HepG2 (cell line): ENCODE measurements at regions not wholly inside any gene's neighbourhood (a gene's known extent, or its start where the extent isn't known, plus 50 kb on each side); places are given as distances from the start of the nearest gene placed in this dataset.

ENCODE experiments used
- ATAD3A ChIP-seq: sonication (generic); formaldehyde crosslinking; IDR thresholded peaks from 2 replicates; pipeline ENCODE4 v1.4.0; 2020; ENCODE audit warnings: missing genetic modification reagents
- EP300 ChIP-seq, 3 experiments: sonication (generic) in 1 of 3; formaldehyde crosslinking in 1 of 3; IDR thresholded peaks; 2 replicates each; pipeline versions ENCODE4 v1.5.1 to v1.6.1; 2011 to 2020; ENCODE audit warnings: low read depth in 2 of 3, low read length in 2 of 3, borderline replicate concordance in 1 of 3, improper control_type of control experiment in 1 of 3, mild to moderate bottlenecking in 1 of 3, missing genetic modification reagents in 1 of 3, moderate library complexity in 1 of 3
- FOSL1 ChIP-seq: sonication (generic); formaldehyde crosslinking; IDR thresholded peaks from 2 replicates; pipeline ENCODE4 v1.9.0; 2021; ENCODE audit warnings: missing genetic modification reagents, borderline replicate concordance
- FOXA3 ChIP-seq: IDR thresholded peaks from 2 replicates; pipeline ENCODE4 v1.6.1; 2016; ENCODE audit warnings: missing genetic modification reagents, missing compliant biosample characterization
- FOXJ3 ChIP-seq: sonication (generic); formaldehyde crosslinking; IDR thresholded peaks from 2 replicates; pipeline ENCODE4 v1.4.0; 2020; ENCODE audit warnings: missing genetic modification reagents, mild to moderate bottlenecking, borderline replicate concordance
- HOXA7 ChIP-seq: sonication (generic); formaldehyde crosslinking; IDR thresholded peaks from 2 replicates; pipeline ENCODE4 v1.8.1; 2022; ENCODE audit warnings: mild to moderate bottlenecking, missing genetic modification reagents, moderate library complexity
- ISL2 ChIP-seq: sonication (generic); formaldehyde crosslinking; IDR thresholded peaks from 2 replicates; pipeline ENCODE4 v1.5.0; 2020; ENCODE audit warnings: missing genetic modification reagents
- MIXL1 ChIP-seq: IDR thresholded peaks from 2 replicates; pipeline ENCODE4 v1.6.1; 2016
- SOX6 ChIP-seq, 2 experiments: fragments of 450-650 bp in 1 of 2; sonication (generic) in 1 of 2; formaldehyde crosslinking in 1 of 2; IDR thresholded peaks; 2 replicates each; pipeline versions ENCODE4 v1.4.0 to v1.6.1; 2017 to 2020; ENCODE audit warnings: antibody characterized with exemption in 1 of 2, mild to moderate bottlenecking in 1 of 2, missing genetic modification reagents in 1 of 2
- TCF12 ChIP-seq, 2 experiments: fragments of 450-650 bp in 1 of 2; sonication (generic) in 1 of 2; formaldehyde crosslinking in 1 of 2; IDR thresholded peaks; 2 replicates each; pipeline versions ENCODE4 v1.6.1 to v1.8.0; 2017 to 2022; ENCODE audit warnings: antibody characterized with exemption in 1 of 2, mild to moderate bottlenecking in 1 of 2, missing genetic modification reagents in 1 of 2, moderate library complexity in 1 of 2
- TEAD3 ChIP-seq: optimal IDR thresholded peaks from 2 replicates; pipeline ENCODE3; 2016; ENCODE audit warnings: borderline replicate concordance
- ZFP82 ChIP-seq: sonication (generic); formaldehyde crosslinking; IDR thresholded peaks from 2 replicates; pipeline ENCODE4 v1.5.1; 2020; ENCODE audit warnings: mild to moderate bottlenecking, missing genetic modification reagents, borderline replicate concordance
- ZNF230 ChIP-seq: sonication (generic); formaldehyde crosslinking; IDR thresholded peaks from 2 replicates; pipeline ENCODE4 v1.4.0; 2020; ENCODE audit warnings: mild to moderate bottlenecking, missing genetic modification reagents
- ZNF296 ChIP-seq: sonication (generic); formaldehyde crosslinking; conservative IDR thresholded peaks from 2 replicates; pipeline ENCODE4 v1.5.0; 2020; ENCODE audit warnings: mild to moderate bottlenecking, missing genetic modification reagents
- TF ChIP-seq, protein P1 (sequence below): IDR thresholded peaks from 2 replicates; pipeline ENCODE4 v1.6.1; 2016; ENCODE audit warnings: low read depth, missing genetic modification reagents, missing compliant biosample characterization
- TF ChIP-seq, protein P2 (sequence below): sonication (generic); formaldehyde crosslinking; conservative IDR thresholded peaks from 2 replicates; pipeline ENCODE4 v1.4.0; 2020; ENCODE audit warnings: mild to moderate bottlenecking, missing genetic modification reagents, moderate library complexity
- TF ChIP-seq, protein P3 (sequence below): sonication (generic); formaldehyde crosslinking; IDR thresholded peaks from 2 replicates; pipeline ENCODE4 v1.4.0; 2020; ENCODE audit warnings: missing genetic modification reagents

DNA sequence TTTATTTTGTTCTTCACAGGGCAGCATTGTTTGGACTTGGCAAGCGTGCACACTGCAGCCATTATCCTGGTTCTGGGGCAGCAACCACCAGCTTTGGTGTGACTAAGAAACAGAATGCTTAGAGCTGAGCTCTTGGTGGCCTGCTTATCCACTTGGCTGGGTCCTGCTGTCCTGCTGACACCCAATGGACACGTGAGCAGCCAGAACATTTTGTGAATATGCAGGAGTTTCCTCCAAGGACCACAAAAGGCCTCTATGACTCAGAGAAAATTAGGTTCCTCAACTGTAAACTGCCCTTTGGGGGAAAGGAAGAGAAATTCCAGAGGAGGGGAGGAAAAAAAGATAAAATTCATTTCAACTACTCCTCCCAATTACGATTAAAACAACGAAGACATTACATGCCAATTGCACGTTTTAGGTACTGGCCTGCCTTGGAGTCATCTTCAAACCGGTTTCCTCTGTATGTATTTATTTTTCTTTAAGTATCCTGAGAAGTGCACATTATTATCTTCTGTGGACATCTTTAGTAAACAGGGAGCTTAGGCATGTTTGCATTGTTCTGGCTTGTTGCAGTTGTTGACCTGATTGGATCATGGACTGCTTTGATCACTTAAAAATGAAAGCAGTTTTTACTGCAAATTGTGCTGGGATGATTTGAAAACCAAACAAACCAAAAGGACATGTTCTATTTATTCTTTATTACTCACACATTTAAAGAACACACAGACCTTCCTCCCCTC lies 82.3 kb upstream of the TLE4 start (continued):
- TF ChIP-seq MIXL1 (CRISPR knock-in tag), result peak; percentile 78
- TF ChIP-seq FOXJ3 (CRISPR knock-in tag), result peak; percentile 45; the same call in 1 of the 2 replicates
- no peak for TF ChIP-seq SOX6 (IDR thresholded peaks at IDR 0.05)
- TF ChIP-seq SOX6 (CRISPR knock-in tag; IDR thresholded peaks at IDR 0.05), result peak; percentile 70; the same call in 1 of the 2 replicates
- no peak for TF ChIP-seq ATAD3A (CRISPR knock-in tag)
- TF ChIP-seq ZNF296 (CRISPR knock-in tag), result no peak
- TF ChIP-seq HOXA7, result no peak
- TF ChIP-seq FOXA3 (CRISPR knock-in tag), result peak; percentile 94
- peak; percentile 38; the same call in 1 of the 2 replicates for TF ChIP-seq FOSL1
- TF ChIP-seq ZNF230 (CRISPR knock-in tag), result no peak
- peak; percentile 25 for TF ChIP-seq TEAD3 (CRISPR knock-in tag)
- TF ChIP-seq ISL2 (CRISPR knock-in tag), result peak; percentile 81
- TF ChIP-seq, protein P1, sequence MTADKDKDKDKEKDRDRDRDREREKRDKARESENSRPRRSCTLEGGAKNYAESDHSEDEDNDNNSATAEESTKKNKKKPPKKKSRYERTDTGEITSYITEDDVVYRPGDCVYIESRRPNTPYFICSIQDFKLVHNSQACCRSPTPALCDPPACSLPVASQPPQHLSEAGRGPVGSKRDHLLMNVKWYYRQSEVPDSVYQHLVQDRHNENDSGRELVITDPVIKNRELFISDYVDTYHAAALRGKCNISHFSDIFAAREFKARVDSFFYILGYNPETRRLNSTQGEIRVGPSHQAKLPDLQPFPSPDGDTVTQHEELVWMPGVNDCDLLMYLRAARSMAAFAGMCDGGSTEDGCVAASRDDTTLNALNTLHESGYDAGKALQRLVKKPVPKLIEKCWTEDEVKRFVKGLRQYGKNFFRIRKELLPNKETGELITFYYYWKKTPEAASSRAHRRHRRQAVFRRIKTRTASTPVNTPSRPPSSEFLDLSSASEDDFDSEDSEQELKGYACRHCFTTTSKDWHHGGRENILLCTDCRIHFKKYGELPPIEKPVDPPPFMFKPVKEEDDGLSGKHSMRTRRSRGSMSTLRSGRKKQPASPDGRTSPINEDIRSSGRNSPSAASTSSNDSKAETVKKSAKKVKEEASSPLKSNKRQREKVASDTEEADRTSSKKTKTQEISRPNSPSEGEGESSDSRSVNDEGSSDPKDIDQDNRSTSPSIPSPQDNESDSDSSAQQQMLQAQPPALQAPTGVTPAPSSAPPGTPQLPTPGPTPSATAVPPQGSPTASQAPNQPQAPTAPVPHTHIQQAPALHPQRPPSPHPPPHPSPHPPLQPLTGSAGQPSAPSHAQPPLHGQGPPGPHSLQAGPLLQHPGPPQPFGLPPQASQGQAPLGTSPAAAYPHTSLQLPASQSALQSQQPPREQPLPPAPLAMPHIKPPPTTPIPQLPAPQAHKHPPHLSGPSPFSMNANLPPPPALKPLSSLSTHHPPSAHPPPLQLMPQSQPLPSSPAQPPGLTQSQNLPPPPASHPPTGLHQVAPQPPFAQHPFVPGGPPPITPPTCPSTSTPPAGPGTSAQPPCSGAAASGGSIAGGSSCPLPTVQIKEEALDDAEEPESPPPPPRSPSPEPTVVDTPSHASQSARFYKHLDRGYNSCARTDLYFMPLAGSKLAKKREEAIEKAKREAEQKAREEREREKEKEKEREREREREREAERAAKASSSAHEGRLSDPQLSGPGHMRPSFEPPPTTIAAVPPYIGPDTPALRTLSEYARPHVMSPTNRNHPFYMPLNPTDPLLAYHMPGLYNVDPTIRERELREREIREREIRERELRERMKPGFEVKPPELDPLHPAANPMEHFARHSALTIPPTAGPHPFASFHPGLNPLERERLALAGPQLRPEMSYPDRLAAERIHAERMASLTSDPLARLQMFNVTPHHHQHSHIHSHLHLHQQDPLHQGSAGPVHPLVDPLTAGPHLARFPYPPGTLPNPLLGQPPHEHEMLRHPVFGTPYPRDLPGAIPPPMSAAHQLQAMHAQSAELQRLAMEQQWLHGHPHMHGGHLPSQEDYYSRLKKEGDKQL (CRISPR knock-in tag), result peak; percentile 97
- TF ChIP-seq TCF12 (IDR thresholded peaks at IDR 0.05), result no peak
- TF ChIP-seq TCF12 (CRISPR knock-in tag; IDR thresholded peaks at IDR 0.05), result no peak
- TF ChIP-seq ZFP82 (CRISPR knock-in tag), result no peak
- TF ChIP-seq, protein P2, sequence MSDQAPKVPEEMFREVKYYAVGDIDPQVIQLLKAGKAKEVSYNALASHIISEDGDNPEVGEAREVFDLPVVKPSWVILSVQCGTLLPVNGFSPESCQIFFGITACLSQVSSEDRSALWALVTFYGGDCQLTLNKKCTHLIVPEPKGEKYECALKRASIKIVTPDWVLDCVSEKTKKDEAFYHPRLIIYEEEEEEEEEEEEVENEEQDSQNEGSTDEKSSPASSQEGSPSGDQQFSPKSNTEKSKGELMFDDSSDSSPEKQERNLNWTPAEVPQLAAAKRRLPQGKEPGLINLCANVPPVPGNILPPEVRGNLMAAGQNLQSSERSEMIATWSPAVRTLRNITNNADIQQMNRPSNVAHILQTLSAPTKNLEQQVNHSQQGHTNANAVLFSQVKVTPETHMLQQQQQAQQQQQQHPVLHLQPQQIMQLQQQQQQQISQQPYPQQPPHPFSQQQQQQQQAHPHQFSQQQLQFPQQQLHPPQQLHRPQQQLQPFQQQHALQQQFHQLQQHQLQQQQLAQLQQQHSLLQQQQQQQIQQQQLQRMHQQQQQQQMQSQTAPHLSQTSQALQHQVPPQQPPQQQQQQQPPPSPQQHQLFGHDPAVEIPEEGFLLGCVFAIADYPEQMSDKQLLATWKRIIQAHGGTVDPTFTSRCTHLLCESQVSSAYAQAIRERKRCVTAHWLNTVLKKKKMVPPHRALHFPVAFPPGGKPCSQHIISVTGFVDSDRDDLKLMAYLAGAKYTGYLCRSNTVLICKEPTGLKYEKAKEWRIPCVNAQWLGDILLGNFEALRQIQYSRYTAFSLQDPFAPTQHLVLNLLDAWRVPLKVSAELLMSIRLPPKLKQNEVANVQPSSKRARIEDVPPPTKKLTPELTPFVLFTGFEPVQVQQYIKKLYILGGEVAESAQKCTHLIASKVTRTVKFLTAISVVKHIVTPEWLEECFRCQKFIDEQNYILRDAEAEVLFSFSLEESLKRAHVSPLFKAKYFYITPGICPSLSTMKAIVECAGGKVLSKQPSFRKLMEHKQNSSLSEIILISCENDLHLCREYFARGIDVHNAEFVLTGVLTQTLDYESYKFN (CRISPR knock-in tag), result 0 out of 2 replicates have a peak, but pooled peaks have one; percentile 45
- TF ChIP-seq EP300 (IDR thresholded peaks at IDR 0.05; ENCODE audit: low read depth in 2 of 2, low read length in 2 of 2), result 0 out of 4 replicates have a peak, but pooled peaks of 1 of the 2 experiments have one; percentile 35
- TF ChIP-seq EP300 (CRISPR knock-in tag; IDR thresholded peaks at IDR 0.05; ENCODE audit: borderline replicate concordance), result peak; percentile 24; the same call in 1 of the 2 replicates
- TF ChIP-seq, protein P3, sequence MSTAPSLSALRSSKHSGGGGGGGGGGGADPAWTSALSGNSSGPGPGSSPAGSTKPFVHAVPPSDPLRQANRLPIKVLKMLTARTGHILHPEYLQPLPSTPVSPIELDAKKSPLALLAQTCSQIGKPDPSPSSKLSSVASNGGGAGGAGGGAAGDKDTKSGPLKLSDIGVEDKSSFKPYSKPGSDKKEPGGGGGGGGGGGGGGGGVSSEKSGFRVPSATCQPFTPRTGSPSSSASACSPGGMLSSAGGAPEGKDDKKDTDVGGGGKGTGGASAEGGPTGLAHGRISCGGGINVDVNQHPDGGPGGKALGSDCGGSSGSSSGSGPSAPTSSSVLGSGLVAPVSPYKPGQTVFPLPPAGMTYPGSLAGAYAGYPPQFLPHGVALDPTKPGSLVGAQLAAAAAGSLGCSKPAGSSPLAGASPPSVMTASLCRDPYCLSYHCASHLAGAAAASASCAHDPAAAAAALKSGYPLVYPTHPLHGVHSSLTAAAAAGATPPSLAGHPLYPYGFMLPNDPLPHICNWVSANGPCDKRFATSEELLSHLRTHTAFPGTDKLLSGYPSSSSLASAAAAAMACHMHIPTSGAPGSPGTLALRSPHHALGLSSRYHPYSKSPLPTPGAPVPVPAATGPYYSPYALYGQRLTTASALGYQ (CRISPR knock-in tag), result peak; percentile 81; the same call in 1 of the 2 replicates
